Stimulated activated naive CD8-positive, alpha-beta T cell treated with anti-CD3 and anti-CD28 coated beads, Interleukin-15, amount 100 ng/mL, for 72 hours (primary cell): ENCODE measurements at regions not wholly inside any gene's neighbourhood (a gene's known extent, or its start where the extent isn't known, plus 50 kb on each side); places are given as distances from the start of the nearest gene placed in this dataset.
A peak's percentile ranks its signal among the peaks of the same experiment; 100 is the strongest.
"Not testable (repeated sequence)": the region's sequence is repeated elsewhere in the genome, so short reads cannot be mapped to it uniquely, and the experiment has no call there.

ENCODE experiments used
- ATAC-seq: fragments of 150-1000 bp; cut with Tn5 transposase; 2 replicates; pipeline ENCODE4 v1.10.0; 2021; ENCODE audit warnings: mild to moderate bottlenecking, moderate library complexity
- DNase-seq, 2 donors: peaks; one replicate each; pipeline ENCODE4 v3.0.0; 2021 to 2022
- H3K27ac Mint-ChIP-seq, 2 donors: one replicate each; pipeline ENCODE4 v1.8.0; 2022; ENCODE audit warnings: mild to moderate bottlenecking in 2 of 2, mixed read lengths in 2 of 2, moderate library complexity in 2 of 2
- H3K27me3 Mint-ChIP-seq: one replicate; pipeline ENCODE4 v1.8.0; 2022; ENCODE audit warnings: mixed read lengths
- H3K4me1 Mint-ChIP-seq: one replicate; pipeline ENCODE4 v1.8.0; 2022; ENCODE audit warnings: mild to moderate bottlenecking, mixed read lengths
- H3K4me3 Mint-ChIP-seq, 2 donors: one replicate each; pipeline ENCODE4 v1.8.0; 2022; ENCODE audit warnings: mild to moderate bottlenecking in 2 of 2, mixed read lengths in 2 of 2, moderate library complexity in 1 of 2
- H3K9me3 Mint-ChIP-seq, 2 donors: one replicate each; pipeline ENCODE4 v1.8.0; 2022; ENCODE audit warnings: mixed read lengths in 2 of 2

- H3K4me3 Mint-ChIP-seq, H3K9me3 Mint-ChIP-seq, ATAC-seq, DNase-seq, H3K4me1 Mint-ChIP-seq, H3K27ac Mint-ChIP-seq, H3K27me3 Mint-ChIP-seq: not testable (repeated sequence)
Observed at GRCh38 chr7:75259454-75260003, 135.9 kb upstream of the TRIM73 start.

- H3K27me3 Mint-ChIP-seq, H3K4me3 Mint-ChIP-seq, ATAC-seq, H3K27ac Mint-ChIP-seq, DNase-seq, H3K4me1 Mint-ChIP-seq, H3K9me3 Mint-ChIP-seq: not testable (repeated sequence)
Observed at GRCh38 chr7:75261660-75262059, 133.8 kb upstream of the TRIM73 start.

- ATAC-seq, DNase-seq, H3K9me3 Mint-ChIP-seq, H3K27ac Mint-ChIP-seq, H3K4me3 Mint-ChIP-seq, H3K4me1 Mint-ChIP-seq, H3K27me3 Mint-ChIP-seq: not testable (repeated sequence)
Observed at GRCh38 chr7:75268158-75268557, 127.3 kb upstream of the TRIM73 start.

GRCh38 chr7:75269159-75269558 lies 126.3 kb upstream of the TRIM73 start:
- not testable (repeated sequence) for H3K4me1 Mint-ChIP-seq, H3K9me3 Mint-ChIP-seq, H3K27me3 Mint-ChIP-seq, ATAC-seq, H3K4me3 Mint-ChIP-seq, H3K27ac Mint-ChIP-seq, DNase-seq

GRCh38 chr7:75274114-75274513 lies 121.3 kb upstream of the TRIM73 start:
- peak; percentile 94 for ATAC-seq
- H3K9me3 Mint-ChIP-seq, DNase-seq, H3K4me3 Mint-ChIP-seq, H3K27ac Mint-ChIP-seq, H3K27me3 Mint-ChIP-seq, H3K4me1 Mint-ChIP-seq: not testable (repeated sequence)
